Prostate gland (tissue), 2 donors: ENCODE measurements at regions not wholly inside any gene's neighbourhood (a gene's known extent, or its start where the extent isn't known, plus 50 kb on each side); places are given as distances from the start of the nearest gene placed in this dataset.

ENCODE experiments used
- CTCF ChIP-seq, 4 experiments: fragments of 200-600 bp in 2 of 4; fragments of 450-650 bp in 2 of 4; sonication (generic) in 2 of 4; IDR thresholded peaks; 1 replicate in 3 of 4; 2 replicates in 1 of 4; pipeline ENCODE4 v1.5.1; 2016 to 2019; ENCODE audit warnings: antibody characterized with exemption in 4 of 4, mild to moderate bottlenecking in 2 of 4, moderate library complexity in 2 of 4
- POLR2A ChIP-seq: fragments of 450-650 bp; IDR thresholded peaks from one replicate; pipeline ENCODE4 v1.6.1; 2016; ENCODE audit warnings: antibody characterized with exemption, mild to moderate bottlenecking
- POLR2AphosphoS5 ChIP-seq: sonication (generic); formaldehyde crosslinking; IDR thresholded peaks from one replicate; pipeline ENCODE4 v1.6.1; 2017; ENCODE audit warnings: antibody characterized with exemption

- no peak for TF ChIP-seq CTCF (IDR thresholded peaks at IDR 0.05)
- no peak for TF ChIP-seq POLR2A
- no peak for TF ChIP-seq POLR2AphosphoS5
Measured at GRCh38 chr9:24451346-24451745, 94.4 kb downstream of the IZUMO3 start.
